ENCODE measurements at regions not wholly inside any gene's neighbourhood (a gene's known extent, or its start where the extent isn't known, plus 50 kb on each side); places are given as distances from the start of the nearest gene placed in this dataset.

DNA sequence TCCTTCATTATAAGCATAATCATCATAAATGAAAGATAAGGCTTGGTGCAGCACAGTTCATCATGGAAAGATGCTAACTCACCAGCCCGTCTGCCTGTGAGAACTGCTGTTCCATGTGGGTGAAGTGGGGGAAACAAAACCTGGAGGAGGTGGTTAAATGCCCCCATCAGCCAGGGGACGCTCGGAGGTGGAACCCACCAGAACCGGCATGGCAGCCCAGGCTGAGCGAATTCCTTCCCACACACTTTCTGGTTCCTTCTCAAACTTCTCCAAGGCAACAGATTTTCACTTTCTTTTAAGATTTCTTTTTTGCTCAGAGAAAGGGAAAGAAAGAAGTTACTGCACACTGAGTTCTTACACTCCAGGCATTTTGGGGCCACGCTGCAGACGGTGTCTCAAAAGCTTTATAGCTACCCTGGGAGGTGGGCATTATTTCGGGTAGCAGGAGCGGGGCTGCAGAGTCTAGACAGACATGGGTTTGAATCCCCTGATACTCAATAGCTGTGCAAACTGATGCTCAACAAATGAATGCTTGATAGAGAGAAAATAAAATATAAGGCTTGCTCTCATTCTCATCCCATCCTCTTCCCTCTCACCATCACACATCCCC lies 190.7 kb downstream of the BCL11B start:
- H3K4me3 ChIP-seq (ENCODE audit: low read depth, low read length), result no peak overlapping the region
- DNase-seq (ENCODE audit: low read depth), result no peak
- TF ChIP-seq, protein P1, sequence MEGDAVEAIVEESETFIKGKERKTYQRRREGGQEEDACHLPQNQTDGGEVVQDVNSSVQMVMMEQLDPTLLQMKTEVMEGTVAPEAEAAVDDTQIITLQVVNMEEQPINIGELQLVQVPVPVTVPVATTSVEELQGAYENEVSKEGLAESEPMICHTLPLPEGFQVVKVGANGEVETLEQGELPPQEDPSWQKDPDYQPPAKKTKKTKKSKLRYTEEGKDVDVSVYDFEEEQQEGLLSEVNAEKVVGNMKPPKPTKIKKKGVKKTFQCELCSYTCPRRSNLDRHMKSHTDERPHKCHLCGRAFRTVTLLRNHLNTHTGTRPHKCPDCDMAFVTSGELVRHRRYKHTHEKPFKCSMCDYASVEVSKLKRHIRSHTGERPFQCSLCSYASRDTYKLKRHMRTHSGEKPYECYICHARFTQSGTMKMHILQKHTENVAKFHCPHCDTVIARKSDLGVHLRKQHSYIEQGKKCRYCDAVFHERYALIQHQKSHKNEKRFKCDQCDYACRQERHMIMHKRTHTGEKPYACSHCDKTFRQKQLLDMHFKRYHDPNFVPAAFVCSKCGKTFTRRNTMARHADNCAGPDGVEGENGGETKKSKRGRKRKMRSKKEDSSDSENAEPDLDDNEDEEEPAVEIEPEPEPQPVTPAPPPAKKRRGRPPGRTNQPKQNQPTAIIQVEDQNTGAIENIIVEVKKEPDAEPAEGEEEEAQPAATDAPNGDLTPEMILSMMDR (conservative IDR thresholded peaks at IDR 0.05; ENCODE audit: low read depth, low read length), result no peak

DNA sequence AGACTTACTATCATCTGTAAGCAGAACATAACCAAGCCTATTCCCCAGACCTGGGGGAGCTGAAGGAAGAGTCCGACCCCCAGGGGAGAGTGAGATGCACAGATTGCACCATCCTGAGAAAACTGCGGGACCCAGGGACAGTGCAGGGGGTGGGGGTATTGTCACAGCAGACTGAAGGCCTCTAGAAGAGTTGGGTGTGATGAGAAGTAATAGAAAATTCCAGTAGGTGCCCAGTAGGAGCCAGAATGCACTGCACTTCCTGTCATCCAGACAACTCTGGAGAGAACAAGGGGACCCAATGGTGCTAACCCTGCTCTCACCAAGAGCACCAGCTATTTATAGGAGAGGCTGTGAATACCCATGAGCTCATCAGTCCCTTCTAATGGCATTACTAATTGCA lies 190.1 kb downstream of the BCL11B start:
- TF ChIP-seq, protein P1 (conservative IDR thresholded peaks at IDR 0.05; ENCODE audit: low read depth, low read length), result no peak
- no peak for DNase-seq (ENCODE audit: low read depth)

DNA sequence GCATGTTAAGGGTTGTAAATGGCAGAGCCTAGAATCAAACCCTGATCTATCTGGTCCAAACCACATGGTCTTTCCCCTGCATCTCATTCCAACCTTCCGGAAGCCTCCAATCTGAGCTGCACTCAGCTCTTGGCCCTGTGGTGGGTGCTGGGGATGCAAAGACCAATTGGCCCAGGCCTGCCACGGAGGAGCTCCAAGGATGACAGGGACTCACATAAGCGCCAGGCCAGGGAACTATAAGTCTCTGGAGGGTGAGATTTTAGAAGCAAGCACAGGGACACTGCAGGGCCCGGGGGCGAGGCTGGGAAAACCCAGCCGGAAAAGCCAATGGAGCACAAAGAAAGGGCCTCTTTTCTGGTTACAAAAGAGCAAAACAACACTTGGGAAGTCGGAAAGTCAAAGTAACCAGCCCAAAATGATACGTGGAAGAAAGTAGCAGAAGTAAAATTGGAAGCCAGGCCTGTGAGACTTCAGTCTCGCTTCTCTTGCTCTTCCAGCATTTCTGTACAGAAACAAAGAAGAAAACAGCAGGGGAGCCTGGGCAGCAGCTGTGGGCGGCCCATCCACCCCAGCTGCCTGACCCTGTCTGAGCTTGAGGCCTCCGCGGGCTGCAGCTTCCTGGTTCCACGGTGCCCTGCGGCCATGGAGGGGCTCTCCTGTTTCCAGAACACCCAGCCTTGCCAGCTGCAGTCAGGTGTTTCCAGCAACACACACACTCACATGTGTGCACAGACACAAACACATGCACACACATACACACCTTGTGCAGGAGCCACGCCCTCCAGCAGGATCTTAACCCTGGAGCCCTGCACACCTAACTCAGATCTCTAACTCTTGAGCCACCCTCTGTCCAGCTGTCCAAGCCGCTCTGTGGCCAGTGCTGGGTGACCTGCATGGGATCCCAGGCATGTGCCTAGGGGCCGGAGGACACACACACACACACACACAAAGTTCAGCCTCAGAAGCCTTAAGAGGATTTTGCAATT lies 178.2 kb downstream of the BCL11B start:
- TF ChIP-seq, protein P1 (conservative IDR thresholded peaks at IDR 0.05; ENCODE audit: low read depth, low read length), result no peak
- H3K4me3 ChIP-seq (ENCODE audit: low read depth, low read length), result no peak overlapping the region
- no peak for DNase-seq (ENCODE audit: low read depth)

More for the DNA sequence above, 190.1 kb downstream of the BCL11B start:
- no peak overlapping the region for H3K4me3 ChIP-seq (ENCODE audit: low read depth, low read length)

DNA sequence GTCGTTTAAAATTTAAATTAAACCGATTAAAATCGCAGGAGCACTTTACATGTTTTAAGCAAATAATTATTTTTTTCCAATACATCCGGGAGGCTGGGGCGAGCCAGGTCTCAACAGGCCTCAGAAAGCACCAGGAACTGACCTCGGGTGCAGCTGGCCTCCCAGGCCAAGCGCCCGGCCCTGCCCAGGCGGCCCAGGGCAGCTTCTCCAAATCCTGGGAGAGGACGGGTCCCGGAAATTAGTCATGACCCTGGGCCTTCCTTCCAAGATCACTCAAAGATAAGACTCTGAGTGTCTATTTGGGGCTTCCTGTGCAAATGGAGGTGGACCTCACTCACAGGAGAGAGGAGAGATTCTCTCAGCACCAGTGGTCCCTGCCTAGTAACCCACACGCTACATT lies 177.1 kb downstream of the BCL11B start:
- no peak for DNase-seq (ENCODE audit: low read depth)
- TF ChIP-seq, protein P1 (conservative IDR thresholded peaks at IDR 0.05; ENCODE audit: low read depth, low read length), result no peak
- no peak overlapping the region for H3K4me3 ChIP-seq (ENCODE audit: low read depth, low read length)

DNA sequence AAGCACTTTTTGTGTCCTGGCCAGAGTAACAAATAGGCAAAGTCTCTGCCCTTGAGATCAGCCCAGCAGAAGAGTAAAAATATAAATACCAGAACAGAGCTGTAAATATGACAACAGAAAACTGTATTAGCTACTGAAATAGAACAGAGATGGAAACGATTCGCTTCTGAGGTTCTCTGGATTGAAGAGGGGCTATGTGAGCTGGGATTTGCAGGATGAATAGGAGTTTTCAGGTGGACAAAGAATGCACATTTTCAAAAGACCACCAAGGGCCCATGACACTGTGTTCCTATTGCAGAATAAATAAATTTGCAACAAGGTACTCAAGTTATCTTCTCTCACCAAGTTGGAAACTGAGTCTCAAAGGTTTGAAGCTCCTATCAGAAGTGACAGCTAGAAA lies 176.6 kb downstream of the BCL11B start:
- TF ChIP-seq, protein P1 (conservative IDR thresholded peaks at IDR 0.05; ENCODE audit: low read depth, low read length), result no peak
- no peak for DNase-seq (ENCODE audit: low read depth)
- H3K4me3 ChIP-seq (ENCODE audit: low read depth, low read length), result no peak overlapping the region

DNA sequence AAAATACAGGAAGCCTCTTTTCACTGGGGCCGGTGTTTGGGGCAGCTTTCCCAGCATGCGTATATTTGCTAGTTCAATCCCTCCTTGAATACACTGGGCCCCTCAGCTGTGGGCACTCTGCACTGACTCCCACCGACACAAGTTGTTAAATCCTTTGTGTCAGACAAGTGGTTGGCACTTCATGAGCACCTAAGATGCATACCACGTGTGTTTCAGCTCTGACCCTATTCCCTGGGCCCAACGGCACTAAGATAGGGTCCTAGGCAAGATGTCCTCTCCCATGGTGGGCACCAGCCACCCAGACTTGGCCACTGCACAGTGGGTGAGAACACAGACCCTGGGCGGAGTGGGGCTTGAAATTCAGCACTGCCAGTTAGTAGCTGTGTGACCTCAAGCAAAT lies 173.8 kb downstream of the BCL11B start:
- TF ChIP-seq, protein P1 (conservative IDR thresholded peaks at IDR 0.05; ENCODE audit: low read depth, low read length), result no peak
- no peak overlapping the region for H3K4me3 ChIP-seq (ENCODE audit: low read depth, low read length)
- DNase-seq (ENCODE audit: low read depth), result no peak

Measured in epithelial cell of proximal tubule (primary cell).